HG02938 (cell line): ENCODE measurements at regions not wholly inside any gene's neighbourhood (a gene's known extent, or its start where the extent isn't known, plus 50 kb on each side); places are given as distances from the start of the nearest gene placed in this dataset.

Experiments used
- ATAC-seq: cut with Tn5 transposase; IDR thresholded peaks from one replicate; pipeline ENCODE4 v1.9.1; 2021; ENCODE audit warnings: mild to moderate bottlenecking, moderate library complexity; ENCODE audit not compliant: unreplicated experiment

DNA sequence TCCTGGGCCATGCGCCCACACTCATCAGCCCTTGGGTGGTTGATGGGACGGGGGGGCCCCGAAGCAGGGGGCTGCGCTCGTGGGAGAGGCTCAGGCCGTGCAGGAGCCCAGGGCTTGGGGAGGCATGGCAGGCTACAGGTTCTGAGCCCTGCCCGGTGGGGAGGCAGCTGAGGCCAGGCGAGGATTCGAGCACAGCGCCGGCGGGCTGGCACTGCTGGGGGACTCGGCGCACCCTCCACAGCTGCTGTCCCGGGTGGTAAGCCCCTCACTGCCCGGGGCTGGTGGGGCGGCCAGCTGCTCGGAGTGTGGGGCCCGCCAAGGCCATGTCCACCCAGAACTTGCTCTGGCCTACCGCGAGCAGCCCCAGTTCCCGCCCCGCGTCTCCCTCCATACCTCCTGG, 295.8 kb upstream of the SEL1L start:
- ATAC-seq: no peak

GRCh38 chr14:81831128-81831820, 297.6 kb upstream of the SEL1L start:
- no peak for ATAC-seq

- ATAC-seq: no peak
Measured at GRCh38 chr14:81834308-81834707, 300.7 kb upstream of the SEL1L start.

GRCh38 chr14:81837304-81837703, 303.7 kb upstream of the SEL1L start:
- ATAC-seq: no peak

DNA sequence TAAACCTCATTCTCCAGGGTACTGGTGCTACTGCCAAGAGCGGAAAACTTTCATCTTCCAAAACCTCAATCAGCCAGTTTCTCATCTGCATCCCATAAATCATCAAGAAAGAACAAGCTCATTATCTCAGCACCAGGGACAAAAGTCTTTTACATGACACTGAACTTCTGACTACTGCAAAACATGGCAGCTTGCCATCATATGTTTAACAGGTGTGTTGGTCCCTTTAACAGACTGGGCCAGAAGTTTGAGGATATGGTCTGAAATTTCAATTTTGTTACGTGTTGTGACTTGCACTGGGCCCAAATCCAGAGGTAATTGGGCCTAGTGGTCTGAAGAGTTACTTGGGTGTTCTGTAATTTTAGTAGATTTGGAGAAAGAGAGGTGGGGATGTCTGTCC, 305.4 kb upstream of the SEL1L start:
- ATAC-seq: no peak

GRCh38 chr14:81841346-81841745, 307.7 kb upstream of the SEL1L start:
- no peak for ATAC-seq

GRCh38 chr14:81849714-81850113, 316.1 kb upstream of the SEL1L start:
- no peak for ATAC-seq

- ATAC-seq: no peak
Measured at GRCh38 chr14:81855007-81855406, 321.4 kb upstream of the SEL1L start.

- ATAC-seq: no peak
Measured at GRCh38 chr14:81859046-81859445, 325.4 kb upstream of the SEL1L start.

DNA sequence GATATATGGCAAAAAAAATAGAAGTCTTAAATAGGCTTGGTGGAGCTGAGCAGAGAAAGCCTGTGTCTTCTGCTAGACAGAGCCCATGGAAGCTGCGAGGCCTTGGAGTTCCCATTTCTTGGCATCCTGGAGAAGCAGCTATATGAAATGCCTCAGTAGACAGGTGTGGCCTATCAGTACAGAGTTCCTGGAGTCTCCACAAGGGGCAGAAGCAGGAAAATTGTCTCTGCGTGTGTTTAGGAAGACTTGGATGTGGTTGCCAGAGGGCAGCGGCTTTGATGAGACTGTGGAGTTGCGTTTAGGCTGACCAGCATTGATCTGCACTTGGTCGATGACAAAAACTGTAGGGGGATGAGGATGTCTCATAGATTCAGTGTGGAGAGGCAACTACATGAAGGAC, 334.5 kb upstream of the SEL1L start:
- ATAC-seq: no peak

DNA sequence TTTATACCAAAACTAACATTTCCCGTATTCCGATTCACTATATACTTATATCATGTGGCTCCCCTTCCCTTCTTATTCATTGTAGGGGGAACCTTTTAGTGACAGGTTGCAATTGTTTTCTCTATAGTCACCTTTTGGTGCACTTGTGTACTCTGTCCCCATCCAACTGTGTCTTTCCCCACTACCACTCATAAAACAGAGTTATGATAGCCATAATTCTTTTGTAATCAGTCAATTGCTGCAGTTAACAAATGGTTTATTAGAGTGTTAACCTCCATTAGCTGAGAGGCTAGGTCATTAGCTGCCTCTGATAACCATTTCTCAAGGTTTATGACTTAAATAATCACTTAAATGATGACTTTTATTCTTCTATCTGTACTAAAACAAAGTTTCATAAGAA, 338.1 kb upstream of the SEL1L start:
- no peak for ATAC-seq

GRCh38 chr14:81884382-81884781, 350.7 kb upstream of the SEL1L start:
- no peak for ATAC-seq

- no peak for ATAC-seq
Measured at GRCh38 chr14:81886588-81886987, 352.9 kb upstream of the SEL1L start.

- no peak for ATAC-seq
Measured at GRCh38 chr14:81889529-81889928, 355.9 kb upstream of the SEL1L start.

DNA sequence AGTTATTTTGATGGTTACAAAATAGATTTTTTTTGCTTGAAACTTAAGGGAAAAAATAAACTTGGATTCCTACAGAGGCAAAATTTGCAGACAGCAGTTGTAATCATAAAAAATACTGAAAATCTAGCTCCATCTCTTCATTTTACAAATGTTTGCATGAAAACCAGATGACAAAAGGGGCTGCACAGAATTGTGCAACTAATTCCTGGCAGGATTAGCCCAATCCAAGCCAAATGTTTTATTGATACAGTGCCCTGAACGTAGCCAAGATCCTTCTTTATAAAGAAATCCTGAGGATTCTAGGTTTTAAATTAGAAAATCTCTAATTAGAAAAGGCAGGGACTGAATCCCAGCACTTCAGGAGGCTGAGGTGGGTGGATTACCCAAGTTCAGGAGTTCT, 356.4 kb upstream of the SEL1L start:
- ATAC-seq: no peak

- ATAC-seq: no peak
Measured at GRCh38 chr14:81903477-81903876, 369.8 kb upstream of the SEL1L start.

- no peak for ATAC-seq
Measured at GRCh38 chr14:81927070-81927469, 393.4 kb upstream of the SEL1L start.

DNA sequence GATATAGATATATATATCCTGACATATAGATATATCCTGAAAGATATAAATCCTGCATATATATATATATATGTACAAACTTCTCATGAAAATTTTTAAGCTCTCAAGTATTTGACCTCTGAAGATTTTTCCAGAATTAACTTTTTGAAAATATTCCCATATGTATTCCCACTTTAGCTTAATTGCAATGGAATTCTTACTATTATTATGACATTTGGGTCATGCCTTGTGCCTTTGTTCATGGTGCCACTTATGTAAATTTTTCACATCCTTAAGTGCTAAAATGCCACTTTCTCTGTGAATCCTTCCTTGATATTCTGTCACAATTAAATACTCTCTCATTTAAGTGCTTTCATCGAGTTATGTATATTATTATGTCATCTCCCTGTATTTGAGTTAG, 398.2 kb upstream of the SEL1L start:
- no peak for ATAC-seq

DNA sequence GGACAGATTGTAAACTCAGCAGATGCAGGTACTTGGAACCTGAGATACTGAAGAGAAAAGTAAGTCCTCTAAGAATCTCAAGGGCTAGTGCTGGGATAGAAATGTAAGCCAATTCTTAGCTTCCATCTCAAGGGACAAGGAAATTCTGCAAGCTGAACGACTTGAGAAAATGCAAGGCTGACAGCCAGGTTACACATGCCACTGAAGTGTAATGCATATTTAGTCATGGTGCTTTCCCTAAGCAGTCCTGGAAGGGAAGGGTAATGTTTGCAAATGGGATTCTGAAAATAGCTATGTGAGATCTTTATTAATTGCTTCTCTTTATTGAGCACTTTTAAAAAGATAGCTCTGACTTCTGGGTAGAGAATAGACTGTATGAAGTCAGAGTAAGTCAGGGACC, 402.7 kb upstream of the SEL1L start:
- ATAC-seq: no peak

GRCh38 chr14:81936902-81937301, 403.2 kb upstream of the SEL1L start:
- ATAC-seq: no peak

DNA sequence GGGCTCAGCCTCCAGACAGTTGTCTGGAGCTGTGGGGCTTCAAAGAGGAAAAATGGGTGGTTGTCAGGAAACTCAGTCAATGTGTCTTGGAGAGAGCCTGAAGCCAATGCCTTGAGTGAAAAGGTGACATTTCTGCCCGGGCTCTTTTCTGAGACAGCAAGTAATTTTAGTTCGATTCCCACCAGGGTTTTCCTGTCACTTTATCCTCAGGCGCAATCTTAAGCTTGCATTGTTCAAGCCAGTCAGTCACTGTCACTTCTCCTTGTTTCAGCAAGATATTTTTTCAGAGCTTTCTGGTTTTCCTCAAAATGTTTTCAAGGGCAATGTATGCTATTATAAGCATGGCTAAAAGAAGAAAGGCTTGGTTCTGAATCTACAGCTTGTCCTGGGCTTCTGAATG, 404.7 kb upstream of the SEL1L start:
- no peak for ATAC-seq

DNA sequence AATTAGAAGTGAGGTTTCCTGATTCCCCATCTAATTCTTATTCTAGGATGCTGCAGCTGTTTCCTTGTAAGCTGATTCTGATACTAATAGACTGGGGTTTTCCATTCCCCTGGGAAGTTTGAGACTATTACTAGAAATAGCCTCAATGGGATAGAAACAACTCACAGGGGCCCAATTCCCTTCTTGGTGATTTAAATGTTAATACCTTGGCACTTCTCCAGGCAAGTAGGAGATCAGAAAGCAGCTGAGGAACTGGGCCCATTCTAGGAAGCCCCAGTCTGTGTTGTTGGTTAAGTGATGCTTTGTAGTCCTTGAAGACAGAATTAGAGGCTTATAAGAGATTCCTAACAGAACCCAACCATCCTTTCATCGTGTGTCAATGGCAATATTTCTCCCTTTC, 407.0 kb upstream of the SEL1L start:
- ATAC-seq: no peak

GRCh38 chr14:81942071-81942470, 408.4 kb upstream of the SEL1L start:
- no peak for ATAC-seq
